GM19463 (cell line): ENCODE measurements at regions not wholly inside any gene's neighbourhood (a gene's known extent, or its start where the extent isn't known, plus 50 kb on each side); places are given as distances from the start of the nearest gene placed in this dataset.
A peak's percentile ranks its signal among the peaks of the same experiment; 100 is the strongest.
"Not testable (repeated sequence)": the region's sequence is repeated elsewhere in the genome, so short reads cannot be mapped to it uniquely, and the experiment has no call there.

Experiments
- ATAC-seq: cut with Tn5 transposase; IDR thresholded peaks from one replicate; pipeline ENCODE4 v1.9.1; 2021; ENCODE audit warnings: mild to moderate bottlenecking, moderate library complexity; ENCODE audit not compliant: unreplicated experiment

- ATAC-seq: no peak
Observed at GRCh38 chr13:79648191-79648590, 167.2 kb downstream of the NDFIP2 start.

DNA sequence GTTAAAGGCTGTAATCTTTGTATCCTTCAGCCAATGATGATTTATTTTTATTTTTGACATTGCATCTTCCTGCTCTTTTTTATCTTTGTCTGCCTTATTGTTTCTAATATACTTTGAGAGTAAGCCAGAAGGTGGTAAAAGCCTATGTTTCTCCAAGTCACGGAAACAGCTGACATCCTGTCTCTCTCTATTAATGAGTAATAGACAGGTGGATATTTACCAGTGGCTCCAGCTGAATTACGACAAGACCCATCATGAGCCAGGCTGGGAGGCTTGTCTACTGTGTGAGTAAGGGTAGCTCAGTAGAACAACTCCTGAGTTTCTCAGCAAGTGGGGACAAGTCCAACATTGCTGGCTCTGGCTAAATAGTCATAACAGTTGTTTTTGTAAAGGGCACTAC is 166.6 kb downstream of the NDFIP2 start:
- no peak for ATAC-seq

GRCh38 chr13:79646880-79647279 is 165.9 kb downstream of the NDFIP2 start:
- no peak for ATAC-seq

GRCh38 chr13:79645569-79645968 is 164.6 kb downstream of the NDFIP2 start:
- no peak for ATAC-seq

GRCh38 chr13:79642596-79642995 is 161.6 kb downstream of the NDFIP2 start:
- ATAC-seq: no peak

GRCh38 chr13:79637133-79637763 is 156.3 kb downstream of the NDFIP2 start:
- ATAC-seq: no peak

GRCh38 chr13:79631051-79631659 is 150.2 kb downstream of the NDFIP2 start:
- ATAC-seq: no peak

- ATAC-seq: no peak
Observed at GRCh38 chr13:79628463-79628862, 147.5 kb downstream of the NDFIP2 start.

DNA sequence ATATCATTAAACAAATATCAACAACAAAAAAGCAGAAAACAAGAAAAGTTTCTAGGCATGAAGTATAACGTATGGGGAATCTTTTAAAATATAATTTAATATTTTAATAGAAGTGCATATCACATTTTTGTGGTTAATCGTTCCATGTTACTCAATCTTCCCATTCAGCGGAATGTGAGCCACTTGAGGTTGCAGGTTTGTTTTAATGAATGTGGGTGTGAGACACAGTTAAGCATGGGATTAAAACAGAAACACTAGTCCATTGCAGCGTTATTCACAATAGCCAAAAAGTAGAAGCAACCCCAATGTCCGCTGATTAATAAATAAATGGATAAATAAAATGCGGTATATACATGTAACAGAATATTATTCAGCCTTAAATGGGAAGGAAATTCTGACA is 146.0 kb downstream of the NDFIP2 start:
- ATAC-seq: no peak

DNA sequence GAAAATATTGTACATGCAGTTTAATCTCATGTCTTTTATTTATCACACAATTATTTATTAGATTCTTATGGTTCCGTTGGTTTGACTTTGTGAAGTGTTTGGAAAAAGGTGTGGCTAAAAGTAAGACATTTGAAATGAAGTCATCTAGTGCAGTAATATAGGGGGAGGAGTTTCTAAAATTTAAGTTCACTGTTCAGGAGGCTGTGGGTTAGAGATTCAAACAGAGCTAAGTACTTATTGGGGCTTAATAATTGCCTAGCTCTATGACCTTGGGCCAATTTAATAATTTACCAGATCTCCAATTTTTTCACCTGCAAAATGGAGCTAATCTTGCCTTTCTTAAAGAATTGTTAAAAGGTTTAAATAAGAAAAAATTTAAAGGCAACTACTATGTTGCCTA is 144.6 kb downstream of the NDFIP2 start:
- ATAC-seq: no peak

DNA sequence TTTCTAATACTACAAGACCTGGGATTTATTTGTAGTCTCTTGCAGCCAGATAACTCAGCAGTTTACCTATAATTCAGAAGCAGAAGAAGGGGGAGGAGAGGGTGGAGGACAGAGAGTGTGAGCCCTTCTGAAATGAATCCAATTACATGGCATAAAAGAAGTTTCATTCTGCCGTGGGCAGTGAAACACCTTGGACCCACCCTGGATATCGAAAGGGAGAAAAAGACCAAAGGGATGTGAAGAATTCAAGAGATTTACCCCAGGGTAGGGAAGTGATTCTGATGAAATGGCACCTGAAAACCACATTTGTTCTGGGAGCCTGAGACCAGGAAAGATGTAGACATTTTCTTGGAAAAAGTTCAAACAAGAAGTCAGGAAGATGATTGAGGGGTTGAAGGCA is 140.9 kb downstream of the NDFIP2 start:
- ATAC-seq: no peak

GRCh38 chr13:79621449-79621848 is 140.5 kb downstream of the NDFIP2 start:
- ATAC-seq: peak; percentile 64

GRCh38 chr13:79614250-79614918 is 133.4 kb downstream of the NDFIP2 start:
- no peak for ATAC-seq

GRCh38 chr13:79612604-79613003 is 131.6 kb downstream of the NDFIP2 start:
- no peak for ATAC-seq

DNA sequence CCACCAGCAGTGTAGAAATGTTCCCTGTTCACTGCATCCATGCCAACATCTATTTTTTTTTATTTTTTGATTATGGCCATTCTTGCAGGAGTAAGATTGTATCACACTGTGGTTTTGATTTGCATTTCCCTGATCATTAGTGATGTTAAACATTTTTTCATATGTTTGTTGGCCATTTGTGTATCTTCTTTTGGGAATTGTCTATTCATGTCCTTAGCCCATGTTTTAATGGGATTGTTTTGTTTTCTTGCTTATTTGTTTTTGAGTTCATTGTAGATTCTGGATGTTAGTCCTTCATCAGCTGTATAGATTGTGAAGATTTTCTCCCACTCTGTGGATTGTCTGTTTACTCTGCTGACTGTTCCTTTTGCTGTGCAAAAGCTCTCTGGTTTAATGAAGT is 126.9 kb downstream of the NDFIP2 start:
- not testable (repeated sequence) for ATAC-seq
